HUES48 (cell line): ENCODE measurements at regions not wholly inside any gene's neighbourhood (a gene's known extent, or its start where the extent isn't known, plus 50 kb on each side); places are given as distances from the start of the nearest gene placed in this dataset.
A peak's percentile ranks its signal among the peaks of the same experiment; 100 is the strongest.

Experiments used
- H3K27ac ChIP-seq: one replicate; pipeline ENCODE4 v1.7.0; 2013; ENCODE audit warnings: low read depth, low read length, inconsistent platforms
- H3K27me3 ChIP-seq: 2 replicates; pipeline ENCODE4 v1.6.1; 2013; ENCODE audit warnings: mild to moderate bottlenecking, low read length; ENCODE audit not compliant: control insufficient read depth, insufficient read depth
- H3K36me3 ChIP-seq: 2 replicates; pipeline ENCODE4 v1.6.1; 2013; ENCODE audit warnings: low read length; ENCODE audit not compliant: control insufficient read depth, insufficient read depth
- H3K4me1 ChIP-seq: 2 replicates; pipeline ENCODE4 v1.6.1; 2013; ENCODE audit warnings: mild to moderate bottlenecking, low read length; ENCODE audit not compliant: control insufficient read depth, insufficient read depth
- H3K4me3 ChIP-seq: 2 replicates; pipeline ENCODE4 v1.5.1; 2013; ENCODE audit warnings: mild to moderate bottlenecking, low read depth, low read length
- H3K9ac ChIP-seq: 2 replicates; pipeline ENCODE4 v1.6.1; 2013; ENCODE audit warnings: mild to moderate bottlenecking, low read depth, low read length, moderate library complexity
- H3K9me3 ChIP-seq: 2 replicates; pipeline ENCODE4 v1.6.1; 2013; ENCODE audit warnings: low read length; ENCODE audit not compliant: control insufficient read depth, insufficient read depth

GRCh38 chr5:125639858-125640257 is 783.4 kb upstream of the GRAMD2B start:
- Histone ChIP-seq H3K9ac (no peak overlapping the region), H3K4me1 (peaks cover 4% of the 10 kb centered on the region; the same call in 1 of the 2 replicates), H3K9me3 (no peaks in the 10 kb centered on the region), H3K4me3 (no peak overlapping the region), H3K27me3 (no peaks in the 10 kb centered on the region), H3K27ac (no peak overlapping the region), H3K36me3 (no peaks in the 10 kb centered on the region)

- H3K9me3 ChIP-seq: no peaks in the 10 kb centered on the region
- no peaks in the 10 kb centered on the region for H3K36me3 ChIP-seq
- no peak overlapping the region for H3K27ac ChIP-seq
- H3K27me3 ChIP-seq: no peaks in the 10 kb centered on the region
- no peak overlapping the region for H3K4me3 ChIP-seq
- H3K4me1 ChIP-seq: peaks cover 6% of the 10 kb centered on the region; the same call in 1 of the 2 replicates
- no peak overlapping the region for H3K9ac ChIP-seq
Observed at GRCh38 chr5:125652761-125653160, 770.4 kb upstream of the GRAMD2B start.

- H3K27ac ChIP-seq: no peak overlapping the region
- no peaks in the 10 kb centered on the region for H3K9me3 ChIP-seq
- H3K36me3 ChIP-seq: no peaks in the 10 kb centered on the region
- no peak overlapping the region for H3K9ac ChIP-seq
- peaks cover 12% of the 10 kb centered on the region for H3K4me1 ChIP-seq
- no peak overlapping the region for H3K4me3 ChIP-seq
- no peaks in the 10 kb centered on the region for H3K27me3 ChIP-seq
Observed at GRCh38 chr5:125654392-125654791, 768.8 kb upstream of the GRAMD2B start.

DNA sequence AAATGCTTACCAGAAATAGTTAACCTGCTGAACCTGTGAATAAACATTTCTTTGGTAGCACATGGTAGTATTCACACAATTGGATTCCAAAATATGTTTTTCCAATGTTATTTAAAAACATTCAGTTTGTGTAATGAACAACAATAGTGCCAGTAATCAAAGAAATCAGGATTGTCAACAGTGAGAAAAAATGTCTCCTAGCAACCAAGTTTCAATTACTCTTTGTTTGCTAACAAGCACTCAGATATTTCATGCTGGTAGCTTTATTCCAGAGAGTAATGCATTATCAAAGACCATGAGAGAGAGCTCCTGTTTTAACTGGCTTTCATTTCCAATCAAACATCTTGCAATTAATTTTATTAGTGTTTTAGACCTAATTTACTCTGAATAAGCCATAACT is 768.1 kb upstream of the GRAMD2B start:
- Histone ChIP-seq H3K4me3 (no peak overlapping the region), H3K27me3 (no peaks in the 10 kb centered on the region), H3K4me1 (peaks cover 19% of the 10 kb centered on the region), H3K9ac (no peak overlapping the region), H3K36me3 (no peaks in the 10 kb centered on the region), H3K27ac (no peak overlapping the region), H3K9me3 (no peaks in the 10 kb centered on the region)

DNA sequence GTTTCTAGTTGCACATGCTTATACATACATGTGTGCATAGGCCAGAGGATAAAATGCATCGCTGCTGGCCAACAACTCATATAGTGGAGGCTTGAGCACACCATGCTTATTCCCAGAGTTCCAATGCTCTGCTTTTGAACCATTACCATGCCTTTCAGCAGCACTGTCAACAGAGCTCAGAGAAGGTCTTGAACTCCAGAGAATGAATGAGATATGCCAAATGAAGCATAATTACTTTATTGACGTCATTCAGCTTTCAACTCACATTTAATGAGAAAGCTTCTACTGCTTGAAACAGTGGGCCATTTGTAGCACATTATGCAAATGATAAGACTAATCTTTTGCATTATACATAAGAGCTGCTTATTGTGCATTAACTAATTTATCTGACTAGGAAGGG is 765.3 kb upstream of the GRAMD2B start:
- Histone ChIP-seq H3K4me3 (no peak overlapping the region), H3K27me3 (no peaks in the 10 kb centered on the region), H3K36me3 (no peaks in the 10 kb centered on the region), H3K9ac (no peak overlapping the region), H3K9me3 (no peaks in the 10 kb centered on the region), H3K4me1 (peaks cover 26% of the 10 kb centered on the region), H3K27ac (no peak overlapping the region)

DNA sequence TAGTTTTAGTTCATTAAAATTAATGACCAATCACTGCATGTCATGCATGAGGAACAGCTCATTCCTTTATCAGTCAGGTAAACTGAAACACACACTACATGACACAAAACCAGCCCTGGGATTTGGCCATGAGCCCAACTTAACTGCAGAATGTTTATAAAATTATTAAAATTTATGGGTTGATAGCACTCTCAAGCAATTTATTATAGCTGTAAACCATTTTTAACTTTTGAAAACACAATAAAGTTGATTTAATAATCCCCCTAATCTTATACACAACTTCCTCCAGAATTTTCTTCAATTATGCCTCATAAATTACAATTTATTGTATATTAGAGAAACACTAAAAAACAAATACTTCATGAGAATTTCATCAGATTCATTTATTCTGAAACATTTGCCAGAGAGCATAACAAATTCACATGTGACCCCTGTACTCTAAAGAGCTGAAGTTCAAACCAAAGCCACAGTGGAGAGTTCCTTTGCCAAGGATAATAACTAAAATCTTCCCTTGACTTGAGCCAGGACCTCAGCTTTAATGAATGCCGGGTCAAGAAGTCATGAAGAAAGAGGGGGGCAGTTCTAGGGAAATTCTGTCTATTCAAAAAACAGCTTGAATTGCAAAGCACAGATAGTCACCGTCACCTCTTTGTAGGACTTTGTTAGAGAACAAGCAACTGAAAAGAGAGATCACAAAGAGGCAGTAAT is 763.7 kb upstream of the GRAMD2B start:
- peaks cover 26% of the 10 kb centered on the region for H3K4me1 ChIP-seq
- H3K4me3 ChIP-seq: no peak overlapping the region
- no peak overlapping the region for H3K9ac ChIP-seq
- H3K27me3 ChIP-seq: no peaks in the 10 kb centered on the region
- peak overlapping the region; percentile 70 for H3K27ac ChIP-seq
- H3K36me3 ChIP-seq: no peaks in the 10 kb centered on the region
- H3K9me3 ChIP-seq: no peaks in the 10 kb centered on the region

DNA sequence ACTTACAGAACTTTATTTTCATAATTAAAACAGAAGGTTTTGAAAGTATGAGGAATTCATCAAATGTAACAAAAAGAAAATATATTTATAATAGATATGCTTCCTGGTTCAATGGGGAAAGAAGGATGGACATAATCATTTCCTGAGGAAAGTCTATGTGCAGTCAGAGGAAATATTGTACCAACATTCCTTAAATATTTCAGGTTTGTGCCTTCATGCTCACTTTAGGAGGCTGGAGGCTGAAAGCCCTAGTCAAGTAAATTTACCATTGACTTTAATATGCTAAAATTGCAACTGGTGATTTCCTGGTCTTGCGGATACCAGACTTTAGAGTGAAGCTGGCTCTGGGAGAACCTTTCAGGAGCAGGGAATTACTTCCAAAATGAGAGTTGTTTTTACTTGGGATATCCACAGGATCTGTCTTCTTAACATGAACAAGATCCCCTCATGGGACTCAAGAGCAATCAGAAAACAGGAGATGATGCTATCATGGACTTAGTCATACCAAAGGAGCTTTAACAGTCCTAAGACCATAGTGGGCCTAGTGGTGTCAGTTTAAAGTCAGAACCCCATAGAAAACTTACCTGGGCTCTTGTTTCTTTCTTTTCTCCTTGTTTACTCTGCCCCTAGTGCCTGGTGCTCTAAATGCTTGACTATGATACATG is 762.8 kb upstream of the GRAMD2B start:
- Histone ChIP-seq H3K27ac (peak overlapping the region; percentile 70), H3K9me3 (no peaks in the 10 kb centered on the region), H3K27me3 (no peaks in the 10 kb centered on the region), H3K4me3 (no peak overlapping the region), H3K36me3 (no peaks in the 10 kb centered on the region), H3K4me1 (peaks cover 26% of the 10 kb centered on the region), H3K9ac (no peak overlapping the region)

DNA sequence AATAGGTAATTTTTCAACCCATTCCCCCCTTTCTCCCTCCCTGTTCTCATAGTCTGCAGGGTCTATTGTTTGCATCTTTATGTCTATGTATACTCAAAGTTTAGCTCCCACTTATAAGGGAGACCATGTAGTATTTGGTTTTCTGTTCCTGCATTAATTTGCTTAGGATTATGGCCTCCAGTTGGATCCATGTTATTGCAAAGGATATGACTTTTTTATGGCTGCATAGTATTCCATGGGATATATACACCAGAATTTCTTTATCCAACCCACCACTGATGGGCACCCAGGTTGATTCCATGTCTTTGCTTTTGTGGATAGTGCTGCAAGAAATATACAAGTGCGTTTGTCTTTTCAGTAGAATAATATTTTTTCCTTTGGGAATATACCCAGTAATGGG is 761.6 kb upstream of the GRAMD2B start:
- Histone ChIP-seq H3K4me3 (no peak overlapping the region), H3K27ac (no peak overlapping the region), H3K36me3 (no peaks in the 10 kb centered on the region), H3K4me1 (peaks cover 26% of the 10 kb centered on the region), H3K9me3 (no peaks in the 10 kb centered on the region), H3K27me3 (no peaks in the 10 kb centered on the region), H3K9ac (no peak overlapping the region)

DNA sequence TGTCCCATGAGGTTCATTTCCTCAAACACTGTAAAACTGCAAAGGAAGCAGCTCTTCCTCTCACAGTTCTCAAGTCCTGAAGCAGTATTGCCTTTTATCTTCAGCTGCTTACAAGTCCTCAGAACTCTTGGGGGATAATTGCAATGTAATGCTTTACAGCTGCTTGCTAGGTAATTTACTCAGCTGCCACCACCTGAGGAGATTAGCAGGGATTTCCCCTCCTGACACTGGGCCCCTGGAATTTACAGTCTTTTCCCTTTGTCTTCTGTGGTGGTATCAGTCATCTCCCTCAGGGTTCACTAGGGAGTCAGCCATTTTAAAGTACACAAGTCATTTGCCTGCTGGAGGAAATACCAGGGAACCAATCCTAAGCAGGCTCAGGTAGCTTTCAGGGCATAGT is 754.3 kb upstream of the GRAMD2B start:
- H3K27me3 ChIP-seq: no peaks in the 10 kb centered on the region
- H3K4me1 ChIP-seq: peaks cover 11% of the 10 kb centered on the region
- peaks cover 5% of the 10 kb centered on the region; the same call in 1 of the 2 replicates for H3K9me3 ChIP-seq
- H3K9ac ChIP-seq: no peak overlapping the region
- H3K27ac ChIP-seq: peak overlapping the region; percentile 92
- no peak overlapping the region for H3K4me3 ChIP-seq
- no peaks in the 10 kb centered on the region for H3K36me3 ChIP-seq

DNA sequence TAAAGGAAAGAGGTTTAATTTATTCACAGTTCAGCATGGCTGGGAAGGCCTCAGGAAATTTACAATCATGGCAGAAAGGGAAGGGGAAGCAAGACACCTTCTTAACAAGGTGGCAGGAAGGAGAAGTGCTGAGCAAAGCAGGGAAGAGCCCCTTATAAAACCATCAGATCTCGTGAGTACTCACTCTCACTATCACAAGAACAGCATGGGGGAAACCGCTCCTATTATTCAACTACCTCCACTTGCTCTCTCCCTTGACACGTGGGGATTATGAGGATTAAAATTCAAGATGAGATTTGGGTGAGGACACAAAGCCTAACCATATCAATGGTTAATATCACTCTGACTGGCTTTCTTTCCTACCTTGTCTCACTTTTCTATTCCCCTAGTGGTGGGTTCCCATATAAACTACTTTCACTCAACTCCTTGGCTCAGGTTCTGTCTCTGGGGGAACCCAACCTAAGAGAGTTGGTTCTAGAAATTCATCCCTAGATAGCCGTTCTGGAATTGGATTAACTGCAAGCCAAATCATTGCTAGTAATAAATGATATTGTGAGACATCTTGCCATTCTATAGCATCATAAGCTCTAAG is 749.8 kb upstream of the GRAMD2B start:
- no peaks in the 10 kb centered on the region for H3K27me3 ChIP-seq
- H3K4me3 ChIP-seq: no peak overlapping the region
- no peak overlapping the region for H3K27ac ChIP-seq
- peaks cover 9% of the 10 kb centered on the region for H3K4me1 ChIP-seq
- no peak overlapping the region for H3K9ac ChIP-seq
- peaks cover 5% of the 10 kb centered on the region; the same call in 1 of the 2 replicates for H3K9me3 ChIP-seq
- H3K36me3 ChIP-seq: no peaks in the 10 kb centered on the region

- no peak overlapping the region for H3K9ac ChIP-seq
- H3K27me3 ChIP-seq: no peaks in the 10 kb centered on the region
- no peak overlapping the region for H3K27ac ChIP-seq
- 0 out of 2 replicates have a peak, but pooled peaks cover 5% of the 10 kb centered on the region for H3K4me1 ChIP-seq
- no peaks in the 10 kb centered on the region for H3K9me3 ChIP-seq
- H3K4me3 ChIP-seq: no peak overlapping the region
- H3K36me3 ChIP-seq: no peaks in the 10 kb centered on the region
Observed at GRCh38 chr5:125679522-125679921, 743.7 kb upstream of the GRAMD2B start.
